ENCODE measurements at regions not wholly inside any gene's neighbourhood (a gene's known extent, or its start where the extent isn't known, plus 50 kb on each side); places are given as distances from the start of the nearest gene placed in this dataset.

- no peak for DNase-seq (ENCODE audit: low read depth)
- no peak for TF ChIP-seq CTCF (conservative IDR thresholded peaks at IDR 0.05; ENCODE audit: low read length)
- H3K4me3 ChIP-seq (ENCODE audit: low read length) = no peak overlapping the region
Observed at GRCh38 chr2:238696331-238696730, 151.6 kb upstream of the TWIST2 start.

- no peak for TF ChIP-seq CTCF (conservative IDR thresholded peaks at IDR 0.05; ENCODE audit: low read length)
- DNase-seq (ENCODE audit: low read depth) = no peak
Observed at GRCh38 chr2:238696786-238697185, 151.1 kb upstream of the TWIST2 start.

GRCh38 chr2:238697193-238698071 is 150.5 kb upstream of the TWIST2 start:
- no peak for TF ChIP-seq CTCF (conservative IDR thresholded peaks at IDR 0.05; ENCODE audit: low read length)
- no peak for DNase-seq (ENCODE audit: low read depth)
- no peak overlapping the region for H3K4me3 ChIP-seq (ENCODE audit: low read length)

More at GRCh38 chr2:238696786-238697185, 151.1 kb upstream of the TWIST2 start:
- no peak overlapping the region for H3K4me3 ChIP-seq (ENCODE audit: low read length)

- DNase-seq (ENCODE audit: low read depth) = no peak
- TF ChIP-seq CTCF (conservative IDR thresholded peaks at IDR 0.05; ENCODE audit: low read length) = no peak
Observed at GRCh38 chr2:238698072-238698352, 149.9 kb upstream of the TWIST2 start.

GRCh38 chr2:238698451-238699306 is 149.2 kb upstream of the TWIST2 start:
- no peak overlapping the region for H3K4me3 ChIP-seq (ENCODE audit: low read length)
- no peak for DNase-seq (ENCODE audit: low read depth)
- no peak for TF ChIP-seq CTCF (conservative IDR thresholded peaks at IDR 0.05; ENCODE audit: low read length)

More at GRCh38 chr2:238698072-238698352, 149.9 kb upstream of the TWIST2 start:
- H3K4me3 ChIP-seq (ENCODE audit: low read length) = no peak overlapping the region

GRCh38 chr2:238699307-238700116 is 148.4 kb upstream of the TWIST2 start:
- no peak for DNase-seq (ENCODE audit: low read depth)
- no peak overlapping the region for H3K4me3 ChIP-seq (ENCODE audit: low read length)
- TF ChIP-seq CTCF (conservative IDR thresholded peaks at IDR 0.05; ENCODE audit: low read length) = no peak

Measured in AG10803 (cell line).